ENCODE measurements at regions not wholly inside any gene's neighbourhood (a gene's known extent, or its start where the extent isn't known, plus 50 kb on each side); places are given as distances from the start of the nearest gene placed in this dataset.
"Not testable (repeated sequence)": the region's sequence is repeated elsewhere in the genome, so short reads cannot be mapped to it uniquely, and the experiment has no call there.

DNA sequence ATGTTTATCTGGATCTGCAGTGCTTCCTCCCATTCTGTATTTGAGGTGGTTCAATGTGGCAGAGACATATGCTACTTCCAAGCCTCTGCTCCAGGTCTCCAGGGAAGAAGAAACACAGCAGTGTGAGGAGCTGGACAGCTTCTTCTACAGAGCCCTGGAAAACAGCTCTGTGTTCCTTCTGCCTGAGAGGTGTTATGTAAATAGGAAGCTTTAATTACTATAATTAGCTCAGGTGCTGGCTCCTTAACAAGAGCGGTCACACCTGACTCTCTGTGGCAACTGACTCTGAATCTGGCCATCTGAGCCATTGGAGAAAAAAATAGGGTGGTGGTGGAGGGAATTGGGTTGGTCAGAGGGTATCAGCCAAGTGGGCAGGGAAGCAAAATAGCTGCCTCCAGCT is 332.4 kb upstream of the BRINP1 start:
- no peak overlapping the region for H3K4me3 ChIP-seq
- H3K4me1 ChIP-seq (replicated peaks): no peaks in the 10 kb centered on the region
- no peaks in the 10 kb centered on the region for H3K36me3 ChIP-seq
- no peaks in the 10 kb centered on the region for H3K27me3 ChIP-seq (replicated peaks)
- no peaks in the 10 kb centered on the region for H3K9me3 ChIP-seq (replicated peaks)
- DNase-seq (ENCODE audit: low read depth in 1 of 2, low spot score in 2 of 2): no peak
- no peak overlapping the region for H3K27ac ChIP-seq

DNA sequence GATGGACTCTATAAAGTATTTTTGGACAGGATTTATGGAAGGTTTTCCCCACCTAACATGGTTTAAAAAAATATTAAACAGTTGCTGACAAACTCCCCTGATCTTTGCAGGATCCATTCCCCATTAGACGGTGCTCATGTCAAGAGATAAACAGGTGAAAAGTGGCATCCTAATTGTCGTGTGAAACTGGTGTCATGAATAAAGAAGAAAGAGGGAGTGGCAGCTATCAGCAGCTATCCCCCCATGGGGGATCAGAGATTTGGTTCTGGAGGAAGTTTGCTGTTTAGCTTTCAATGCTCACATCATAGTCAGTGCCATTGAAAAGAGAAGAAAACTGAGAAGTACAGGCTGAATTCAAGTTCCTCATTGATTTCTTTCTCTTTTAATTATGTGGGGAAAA is 329.3 kb upstream of the BRINP1 start:
- Histone ChIP-seq H3K27me3 (replicated peaks) (no peaks in the 10 kb centered on the region), H3K4me1 (replicated peaks) (no peaks in the 10 kb centered on the region), H3K36me3 (no peaks in the 10 kb centered on the region), H3K27ac (no peak overlapping the region), H3K4me3 (no peak overlapping the region), H3K9me3 (replicated peaks) (no peaks in the 10 kb centered on the region)
- DNase-seq (ENCODE audit: low read depth in 1 of 2, low spot score in 2 of 2): no peak

- no peak overlapping the region for H3K27ac ChIP-seq
- no peak for DNase-seq (ENCODE audit: low read depth in 1 of 2, low spot score in 2 of 2)
- no peak overlapping the region for H3K4me3 ChIP-seq
- no peaks in the 10 kb centered on the region for H3K27me3 ChIP-seq (replicated peaks)
- H3K36me3 ChIP-seq: no peaks in the 10 kb centered on the region
- H3K4me1 ChIP-seq (replicated peaks): no peaks in the 10 kb centered on the region
- no peaks in the 10 kb centered on the region for H3K9me3 ChIP-seq (replicated peaks)
Observed at GRCh38 chr9:119697996-119698395, 328.8 kb upstream of the BRINP1 start.

DNA sequence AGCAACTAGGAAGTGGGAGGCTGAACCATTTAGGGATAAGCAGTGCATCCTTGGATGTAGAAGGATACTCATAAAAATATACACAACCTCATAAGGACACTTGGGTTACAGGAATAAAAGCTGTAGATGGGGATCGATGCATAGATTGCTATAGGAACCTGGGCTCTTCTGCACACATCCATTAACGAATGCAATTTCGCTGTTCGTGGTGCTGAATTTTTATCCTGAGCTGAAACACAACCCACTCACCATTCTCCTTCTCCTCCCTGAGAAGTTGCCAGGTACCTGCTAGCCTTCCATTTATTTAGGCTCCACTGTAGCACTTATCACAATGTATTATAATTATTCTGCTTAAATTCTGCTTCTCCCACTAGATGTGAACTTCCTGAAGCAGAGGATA is 320.6 kb upstream of the BRINP1 start:
- H3K36me3 ChIP-seq: no peaks in the 10 kb centered on the region
- no peak for DNase-seq (ENCODE audit: low read depth in 1 of 2, low spot score in 2 of 2)
- no peaks in the 10 kb centered on the region for H3K9me3 ChIP-seq (replicated peaks)
- H3K4me3 ChIP-seq: no peak overlapping the region
- H3K27ac ChIP-seq: no peak overlapping the region
- H3K4me1 ChIP-seq (replicated peaks): no peaks in the 10 kb centered on the region
- no peaks in the 10 kb centered on the region for H3K27me3 ChIP-seq (replicated peaks)

DNA sequence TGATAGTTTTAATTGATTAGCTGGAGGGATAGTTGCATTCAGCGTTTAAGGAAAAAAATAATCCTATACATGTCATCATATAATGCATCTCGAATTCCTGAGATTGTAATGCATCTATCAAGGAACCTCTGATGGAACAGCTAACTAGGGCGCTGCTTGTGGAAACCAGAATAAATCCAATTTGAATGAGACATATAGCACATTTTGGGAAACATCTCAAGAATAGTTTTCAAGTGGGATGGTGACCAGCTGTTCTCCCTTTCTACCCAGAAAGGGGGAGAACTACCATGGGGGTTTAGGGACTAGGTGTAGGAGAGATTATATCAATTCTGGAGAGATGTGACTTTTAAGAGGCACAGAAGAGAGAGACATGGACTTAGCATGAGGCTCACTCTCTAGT is 319.3 kb upstream of the BRINP1 start:
- no peaks in the 10 kb centered on the region for H3K36me3 ChIP-seq
- no peak overlapping the region for H3K27ac ChIP-seq
- no peak overlapping the region for H3K4me3 ChIP-seq
- DNase-seq (ENCODE audit: low read depth in 1 of 2, low spot score in 2 of 2): no peak
- no peaks in the 10 kb centered on the region for H3K4me1 ChIP-seq (replicated peaks)
- no peaks in the 10 kb centered on the region for H3K27me3 ChIP-seq (replicated peaks)
- no peaks in the 10 kb centered on the region for H3K9me3 ChIP-seq (replicated peaks)

- H3K27ac ChIP-seq: no peak overlapping the region
- no peak for DNase-seq (ENCODE audit: low read depth in 1 of 2, low spot score in 2 of 2)
- no peak overlapping the region for H3K4me3 ChIP-seq
- no peaks in the 10 kb centered on the region for H3K27me3 ChIP-seq (replicated peaks)
- H3K9me3 ChIP-seq (replicated peaks): no peaks in the 10 kb centered on the region
- no peaks in the 10 kb centered on the region for H3K4me1 ChIP-seq (replicated peaks)
- H3K36me3 ChIP-seq: no peaks in the 10 kb centered on the region
Observed at GRCh38 chr9:119677811-119678505, 308.7 kb upstream of the BRINP1 start.

- Histone ChIP-seq H3K27me3 (replicated peaks) (no peaks in the 10 kb centered on the region), H3K4me3 (no peak overlapping the region), H3K27ac (no peak overlapping the region), H3K9me3 (replicated peaks) (no peaks in the 10 kb centered on the region), H3K4me1 (replicated peaks) (no peaks in the 10 kb centered on the region), H3K36me3 (no peaks in the 10 kb centered on the region)
- no peak for DNase-seq (ENCODE audit: low read depth in 1 of 2, low spot score in 2 of 2)
Observed at GRCh38 chr9:119675951-119676350, 306.7 kb upstream of the BRINP1 start.

- not testable (repeated sequence) for H3K27me3 ChIP-seq (replicated peaks); H3K9me3 ChIP-seq (replicated peaks); H3K4me3 ChIP-seq; DNase-seq (ENCODE audit: low read depth in 1 of 2, low spot score in 2 of 2); H3K4me1 ChIP-seq (replicated peaks); H3K27ac ChIP-seq; H3K36me3 ChIP-seq
Observed at GRCh38 chr9:119672763-119673162, 303.5 kb upstream of the BRINP1 start.

GRCh38 chr9:119667916-119668315 is 298.7 kb upstream of the BRINP1 start:
- Histone ChIP-seq H3K27ac (no peak overlapping the region), H3K27me3 (replicated peaks) (no peaks in the 10 kb centered on the region), H3K4me1 (replicated peaks) (no peaks in the 10 kb centered on the region), H3K4me3 (no peak overlapping the region), H3K9me3 (replicated peaks) (no peaks in the 10 kb centered on the region), H3K36me3 (no peaks in the 10 kb centered on the region)
- no peak for DNase-seq (ENCODE audit: low read depth in 1 of 2, low spot score in 2 of 2)

GRCh38 chr9:119667163-119667562 is 297.9 kb upstream of the BRINP1 start:
- Histone ChIP-seq H3K4me3 (no peak overlapping the region), H3K27me3 (replicated peaks) (no peaks in the 10 kb centered on the region), H3K9me3 (replicated peaks) (no peaks in the 10 kb centered on the region), H3K27ac (no peak overlapping the region), H3K4me1 (replicated peaks) (no peaks in the 10 kb centered on the region), H3K36me3 (no peaks in the 10 kb centered on the region)
- DNase-seq (ENCODE audit: low read depth in 1 of 2, low spot score in 2 of 2): no peak

DNA sequence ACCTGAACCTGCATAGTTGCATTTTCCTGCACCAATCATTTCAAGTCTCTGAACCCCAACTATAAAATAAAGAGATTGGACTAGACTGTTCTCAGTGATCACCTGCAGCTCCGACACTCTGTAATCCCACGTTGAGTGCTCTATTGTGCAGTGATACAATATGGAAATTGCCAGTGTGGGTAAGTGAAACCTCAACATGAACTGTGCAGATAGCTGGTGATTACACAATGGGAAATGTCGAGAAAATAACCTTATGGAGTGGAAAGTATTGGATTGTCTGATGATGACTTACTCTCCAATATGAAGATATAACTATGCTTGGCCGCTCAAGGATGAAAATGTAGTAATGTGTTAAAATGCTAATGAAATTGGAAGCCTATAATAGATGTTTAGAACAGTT is 293.1 kb upstream of the BRINP1 start:
- H3K27me3 ChIP-seq (replicated peaks): no peaks in the 10 kb centered on the region
- H3K4me3 ChIP-seq: no peak overlapping the region
- H3K4me1 ChIP-seq (replicated peaks): no peaks in the 10 kb centered on the region
- no peak for DNase-seq (ENCODE audit: low read depth in 1 of 2, low spot score in 2 of 2)
- H3K9me3 ChIP-seq (replicated peaks): no peaks in the 10 kb centered on the region
- H3K27ac ChIP-seq: no peak overlapping the region
- H3K36me3 ChIP-seq: no peaks in the 10 kb centered on the region

GRCh38 chr9:119652931-119653330 is 283.7 kb upstream of the BRINP1 start:
- no peak for DNase-seq (ENCODE audit: low read depth in 1 of 2, low spot score in 2 of 2)

GRCh38 chr9:119649205-119649604 is 280.0 kb upstream of the BRINP1 start:
- DNase-seq (ENCODE audit: low read depth in 1 of 2, low spot score in 2 of 2): no peak
- Histone ChIP-seq H3K27ac (no peak overlapping the region), H3K9me3 (replicated peaks) (no peaks in the 10 kb centered on the region), H3K4me1 (replicated peaks) (no peaks in the 10 kb centered on the region), H3K4me3 (no peak overlapping the region), H3K36me3 (no peaks in the 10 kb centered on the region), H3K27me3 (replicated peaks) (no peaks in the 10 kb centered on the region)

More at GRCh38 chr9:119652931-119653330, 283.7 kb upstream of the BRINP1 start:
- H3K9me3 ChIP-seq (replicated peaks): no peaks in the 10 kb centered on the region
- H3K27me3 ChIP-seq (replicated peaks): no peaks in the 10 kb centered on the region
- H3K36me3 ChIP-seq: no peaks in the 10 kb centered on the region
- no peak overlapping the region for H3K4me3 ChIP-seq
- H3K4me1 ChIP-seq (replicated peaks): no peaks in the 10 kb centered on the region
- no peak overlapping the region for H3K27ac ChIP-seq

- no peaks in the 10 kb centered on the region for H3K4me1 ChIP-seq (replicated peaks)
- no peak overlapping the region for H3K27ac ChIP-seq
- DNase-seq (ENCODE audit: low read depth in 1 of 2, low spot score in 2 of 2): no peak
- no peaks in the 10 kb centered on the region for H3K27me3 ChIP-seq (replicated peaks)
- no peak overlapping the region for H3K4me3 ChIP-seq
- H3K9me3 ChIP-seq (replicated peaks): no peaks in the 10 kb centered on the region
- H3K36me3 ChIP-seq: no peaks in the 10 kb centered on the region
Observed at GRCh38 chr9:119639287-119639955, 270.2 kb upstream of the BRINP1 start.

- no peaks in the 10 kb centered on the region for H3K27me3 ChIP-seq (replicated peaks)
- no peak for DNase-seq (ENCODE audit: low read depth in 1 of 2, low spot score in 2 of 2)
- H3K9me3 ChIP-seq (replicated peaks): no peaks in the 10 kb centered on the region
Observed at GRCh38 chr9:119634006-119634405, 264.8 kb upstream of the BRINP1 start.

More at GRCh38 chr9:119634006-119634405, 264.8 kb upstream of the BRINP1 start:
- H3K27ac ChIP-seq: no peak overlapping the region
- H3K36me3 ChIP-seq: no peaks in the 10 kb centered on the region
- no peak overlapping the region for H3K4me3 ChIP-seq
- no peaks in the 10 kb centered on the region for H3K4me1 ChIP-seq (replicated peaks)
